A549 (cell line): ENCODE measurements at regions not wholly inside any gene's neighbourhood (a gene's known extent, or its start where the extent isn't known, plus 50 kb on each side); places are given as distances from the start of the nearest gene placed in this dataset.

Source experiments
- ATAC-seq, 2 experiments: fragments of 200-7000 bp in 1 of 2; fragments of >200 bp in 1 of 2; cut with Nextera tagmentation in 1 of 2; cut with Tn5 transposase in 1 of 2; 3 replicates each; pipeline versions ENCODE4 v1.8.0 to v1.9.1; 2018 to 2020; ENCODE audit warnings: mild to moderate bottlenecking in 1 of 2, moderate library complexity in 1 of 2
- CTCF ChIA-PET: fragments of 300-600 bp; sonication (Branson Sonifier 250); formaldehyde crosslinking; extraction: SDS; loops from one replicate; lab custom pipeline; 2021; ENCODE audit warnings: antibody characterized with exemption, inconsistent platforms; lab: Yijun Ruan, JAX
- POLR2A ChIA-PET: fragments of 350-600 bp; formaldehyde crosslinking; extraction: SDS; loops from one replicate; lab custom pipeline; 2021; ENCODE audit warnings: antibody characterized with exemption, inconsistent platforms; lab: Yijun Ruan, JAX
- DNase-seq, 2 experiments: peaks; one replicate each; pipeline versions ENCODE4 v3.0.0 to v3.0.0-alpha.2; 2011 to 2016; ENCODE audit warnings: low read depth in 1 of 2, low spot score in 1 of 2
- FAIRE-seq: peaks from 2 replicates; lab custom pipeline; 2011; peaks lifted over from hg19 to GRCh38; lab: Jason Lieb, UNC
- H3K27ac ChIP-seq, 2 experiments: fragments of >200 bp; sonication (Bioruptor Twin); formaldehyde crosslinking; 3 replicates each; pipeline ENCODE4 v1.5.1; 2016 to 2017
- H3K4me1 ChIP-seq: fragments of >200 bp; sonication (Bioruptor Twin); formaldehyde crosslinking; 3 replicates; pipeline ENCODE4 v1.6.1; 2016
- H3K4me2 ChIP-seq: fragments of >200 bp; sonication (Bioruptor Twin); formaldehyde crosslinking; 3 replicates; pipeline ENCODE4 v1.6.1; 2016
- H3K4me3 ChIP-seq: fragments of >200 bp; sonication (Bioruptor Twin); formaldehyde crosslinking; 3 replicates; pipeline ENCODE4 v1.5.1; 2016
- H3K9me3 ChIP-seq: fragments of >200 bp; sonication (Bioruptor Twin); formaldehyde crosslinking; 3 replicates; pipeline ENCODE4 v1.6.1; 2016
- ATOH8 ChIP-seq: fragments of 250-450 bp; sonication (Bioruptor Pico); IDR thresholded peaks from 2 replicates; pipeline ENCODE4 v1.5.0; 2020; ENCODE audit warnings: low read depth, mild to moderate bottlenecking, moderate library complexity
- BCL3 ChIP-seq: fragments of >200 bp; sonication (Bioruptor Twin); formaldehyde crosslinking; IDR thresholded peaks from 3 replicates; pipeline ENCODE4 v1.6.1; 2016
- CHD2 ChIP-seq: fragments of 150-350 bp; IDR thresholded peaks from 2 replicates; pipeline ENCODE4 v1.6.1; 2014; ENCODE audit warnings: low read length; ENCODE audit not compliant: partially characterized antibody
- E2F6 ChIP-seq: IDR thresholded peaks from 2 replicates; pipeline ENCODE4 v1.6.1; 2012; ENCODE audit warnings: low read depth, borderline replicate concordance
- EHMT2 ChIP-seq: fragments of 200-600 bp; sonication (generic); IDR thresholded peaks from 2 replicates; pipeline ENCODE4 v1.6.1; 2016; ENCODE audit warnings: antibody characterized with exemption, low read depth, mild to moderate bottlenecking, moderate library complexity
- FOXS1 ChIP-seq: fragments of 250-450 bp; sonication (Bioruptor Pico); IDR thresholded peaks from 2 replicates; pipeline ENCODE4 v1.5.0; 2020; ENCODE audit warnings: mild to moderate bottlenecking, moderate library complexity
- JUN ChIP-seq, 2 experiments: fragments of >200 bp; sonication (Bioruptor Twin); formaldehyde crosslinking; IDR thresholded peaks; 2 replicates in 1 of 2; 3 replicates in 1 of 2; pipeline ENCODE4 v1.6.1; 2016 to 2017
- NPAS2 ChIP-seq: fragments of 250-450 bp; sonication (Bioruptor Pico); IDR thresholded peaks from 2 replicates; pipeline ENCODE4 v1.8.0; 2022; ENCODE audit warnings: mild to moderate bottlenecking, moderate library complexity, borderline replicate concordance
- PHF8 ChIP-seq: fragments of 200-600 bp; sonication (generic); IDR thresholded peaks from 2 replicates; pipeline ENCODE4 v1.6.1; 2016; ENCODE audit warnings: low read depth, mild to moderate bottlenecking, antibody characterized with exemption, moderate library complexity, borderline replicate concordance
- POLR2A ChIP-seq: IDR thresholded peaks from 2 replicates; pipeline ENCODE4 v1.6.1; 2012; ENCODE audit warnings: mild to moderate bottlenecking, low read length
- POLR2AphosphoS2 ChIP-seq: conservative IDR thresholded peaks from 2 replicates; pipeline ENCODE4 v1.6.1; 2012; ENCODE audit warnings: low read length, improper control_type of control experiment, inconsistent platforms
- RAD21 ChIP-seq, 2 experiments: fragments of >200 bp in 1 of 2; sonication (Bioruptor Twin) in 1 of 2; formaldehyde crosslinking in 1 of 2; IDR thresholded peaks in 1 of 2; conservative IDR thresholded peaks in 1 of 2; 2 replicates in 1 of 2; 3 replicates in 1 of 2; pipeline ENCODE4 v1.6.1; 2012 to 2018; ENCODE audit warnings: inconsistent platforms in 1 of 2
- SREBF2 ChIP-seq: fragments of 450-650 bp; IDR thresholded peaks from 2 replicates; pipeline ENCODE4 v1.6.1; 2014; ENCODE audit warnings: mild to moderate bottlenecking, moderate library complexity
- TP53 ChIP-seq: fragments of 250-450 bp; sonication (Bioruptor Pico); IDR thresholded peaks from 2 replicates; pipeline ENCODE4 v1.5.0; 2021; ENCODE audit warnings: mild to moderate bottlenecking, moderate library complexity
- ZFP36 ChIP-seq: fragments of 450-650 bp; IDR thresholded peaks from 2 replicates; pipeline ENCODE4 v1.6.1; 2014; ENCODE audit warnings: borderline replicate concordance; ENCODE audit not compliant: partially characterized antibody
- WGBS: methylation state at CpG from one replicate; pipeline ENCODE4 v1.1.6; 2017; ENCODE audit errors: missing lambda C conversion rate; 5-methylcytosine and 5-hydroxymethylcytosine counted together
- TF ChIP-seq, protein P1 (sequence below): IDR thresholded peaks from 2 replicates; pipeline ENCODE4 v1.6.1; 2012
- TF ChIP-seq, protein P2 (sequence below): fragments of 150-350 bp; IDR thresholded peaks from 2 replicates; pipeline ENCODE4 v1.6.1; 2014; ENCODE audit warnings: low read depth, mild to moderate bottlenecking, low read length

DNA sequence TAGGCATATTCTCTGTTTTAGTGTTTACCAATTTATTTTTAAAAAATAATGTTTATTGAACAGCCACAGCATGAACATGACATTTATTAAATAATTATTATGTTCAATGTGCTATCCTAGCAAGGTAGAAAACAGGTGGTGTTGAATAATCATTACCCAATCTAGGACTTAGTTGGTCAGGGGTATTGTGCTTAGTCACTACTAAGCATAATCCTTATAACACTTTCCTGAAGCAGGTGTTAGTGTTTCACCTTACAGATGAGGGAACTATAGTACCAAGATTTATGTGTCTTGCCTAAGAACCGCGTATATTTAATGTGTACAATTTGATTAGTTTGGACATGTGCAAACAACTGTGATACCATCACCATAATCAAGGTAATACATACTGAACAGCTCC, 1387.2 kb upstream of the ACO1 start:
- ATAC-seq (no peak), FAIRE-seq (no peak)

GRCh38 chr9:31005086-31005665, 1379.3 kb upstream of the ACO1 start:
- TF ChIP-seq RAD21 (conservative IDR thresholded peaks at IDR 0.05 in 1 of 2, IDR thresholded peaks at IDR 0.05 in 1 of 2) (no peak), ATOH8 (CRISPR knock-in tag) (no peak), POLR2AphosphoS2 (no peak), POLR2A (no peak), JUN (IDR thresholded peaks at IDR 0.05) (no peak), PHF8 (no peak), EHMT2 (no peak), CHD2 (no peak)
- TF ChIP-seq, protein P1, sequence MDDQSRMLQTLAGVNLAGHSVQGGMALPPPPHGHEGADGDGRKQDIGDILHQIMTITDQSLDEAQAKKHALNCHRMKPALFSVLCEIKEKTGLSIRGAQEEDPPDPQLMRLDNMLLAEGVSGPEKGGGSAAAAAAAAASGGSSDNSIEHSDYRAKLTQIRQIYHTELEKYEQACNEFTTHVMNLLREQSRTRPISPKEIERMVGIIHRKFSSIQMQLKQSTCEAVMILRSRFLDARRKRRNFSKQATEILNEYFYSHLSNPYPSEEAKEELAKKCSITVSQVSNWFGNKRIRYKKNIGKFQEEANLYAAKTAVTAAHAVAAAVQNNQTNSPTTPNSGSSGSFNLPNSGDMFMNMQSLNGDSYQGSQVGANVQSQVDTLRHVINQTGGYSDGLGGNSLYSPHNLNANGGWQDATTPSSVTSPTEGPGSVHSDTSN: no peak
- TF ChIP-seq, protein P2, sequence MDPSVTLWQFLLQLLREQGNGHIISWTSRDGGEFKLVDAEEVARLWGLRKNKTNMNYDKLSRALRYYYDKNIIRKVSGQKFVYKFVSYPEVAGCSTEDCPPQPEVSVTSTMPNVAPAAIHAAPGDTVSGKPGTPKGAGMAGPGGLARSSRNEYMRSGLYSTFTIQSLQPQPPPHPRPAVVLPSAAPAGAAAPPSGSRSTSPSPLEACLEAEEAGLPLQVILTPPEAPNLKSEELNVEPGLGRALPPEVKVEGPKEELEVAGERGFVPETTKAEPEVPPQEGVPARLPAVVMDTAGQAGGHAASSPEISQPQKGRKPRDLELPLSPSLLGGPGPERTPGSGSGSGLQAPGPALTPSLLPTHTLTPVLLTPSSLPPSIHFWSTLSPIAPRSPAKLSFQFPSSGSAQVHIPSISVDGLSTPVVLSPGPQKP: no peak
- DNase-seq: no peak
- ATAC-seq: no peak
- H3K9me3 ChIP-seq: no peaks in the 10 kb centered on the region
- FAIRE-seq: no peak
- no peak overlapping the region for H3K4me2 ChIP-seq
- H3K4me1 ChIP-seq: no peaks in the 10 kb centered on the region
- H3K4me3 ChIP-seq: no peak overlapping the region
- ChIA-PET CTCF (no interaction called here), POLR2A (no interaction called here)
- 0% methylated on average over 4 of the region's 4 CpGs for WGBS
- no peak overlapping the region for H3K27ac ChIP-seq

More for the DNA sequence above, 1387.2 kb upstream of the ACO1 start:
- H3K27ac ChIP-seq: no peak overlapping the region
- 34% methylated on average over 2 of the region's 2 CpGs for WGBS
- H3K4me3 ChIP-seq: no peak overlapping the region
- H3K9me3 ChIP-seq: 0 out of 3 replicates have a peak, but pooled peaks cover 5% of the 10 kb centered on the region
- DNase-seq: no peak
- POLR2A ChIA-PET: no interaction called here
- CTCF ChIA-PET: no interaction called here
- no peak overlapping the region for H3K4me2 ChIP-seq
- TF ChIP-seq SREBF2 (no peak), E2F6 (no peak), BCL3 (no peak), TP53 (CRISPR knock-in tag) (no peak), FOXS1 (CRISPR knock-in tag) (no peak), ZFP36 (no peak), POLR2AphosphoS2 (no peak), NPAS2 (CRISPR knock-in tag) (no peak)
- TF ChIP-seq, protein P2: no peak
- TF ChIP-seq, all 56 proteins: peak for 0
- H3K4me1 ChIP-seq: no peaks in the 10 kb centered on the region
